NCI-H1105 treated with DMSO at 0.1 percent for 48 hours (cell line): ENCODE measurements at regions not wholly inside any gene's neighbourhood (a gene's known extent, or its start where the extent isn't known, plus 50 kb on each side); places are given as distances from the start of the nearest gene placed in this dataset.

Experiments used
- DNase-seq: peaks from one replicate; lab custom pipeline; 2025; lab: John Stamatoyannopoulos, UW

DNA sequence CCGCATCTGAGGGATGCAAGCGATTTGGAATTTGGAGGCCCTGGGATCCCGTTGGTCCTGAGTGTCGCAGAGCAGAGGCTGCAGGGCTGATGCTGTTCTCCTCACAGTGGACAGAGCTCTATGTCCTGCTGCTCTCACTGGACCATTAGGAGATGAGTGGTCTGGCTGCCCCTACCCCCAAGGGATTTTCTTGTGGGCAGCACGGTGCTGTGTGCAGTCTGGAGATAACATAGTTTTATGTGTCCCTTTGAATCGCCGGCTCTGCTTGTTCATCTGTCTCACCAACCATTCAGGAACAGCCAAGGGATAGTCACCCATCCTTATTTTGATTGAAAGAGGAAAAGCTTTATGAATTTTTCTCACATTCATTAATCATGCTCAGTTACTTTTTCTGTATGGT, 49.9 kb downstream of the CHRM3 start:
- no peak for DNase-seq

DNA sequence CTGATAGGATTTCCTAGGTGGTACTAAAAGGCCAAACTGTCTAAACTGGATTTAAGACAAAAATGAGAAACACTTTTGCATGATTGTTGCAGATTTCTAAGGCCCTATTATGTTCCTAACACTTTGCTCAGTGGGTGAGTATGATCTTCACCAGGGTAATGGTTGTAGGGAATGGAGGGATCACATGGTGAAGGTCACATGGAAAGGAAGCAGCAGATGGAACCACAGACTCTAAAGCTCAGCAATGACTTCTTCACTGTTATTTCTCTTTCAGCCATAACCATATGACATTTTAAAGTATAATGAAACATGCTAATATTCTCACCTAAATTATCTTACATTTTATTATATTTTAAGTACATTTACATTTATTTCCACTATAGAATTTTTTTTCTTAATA, 51.5 kb downstream of the CHRM3 start:
- no peak for DNase-seq

DNA sequence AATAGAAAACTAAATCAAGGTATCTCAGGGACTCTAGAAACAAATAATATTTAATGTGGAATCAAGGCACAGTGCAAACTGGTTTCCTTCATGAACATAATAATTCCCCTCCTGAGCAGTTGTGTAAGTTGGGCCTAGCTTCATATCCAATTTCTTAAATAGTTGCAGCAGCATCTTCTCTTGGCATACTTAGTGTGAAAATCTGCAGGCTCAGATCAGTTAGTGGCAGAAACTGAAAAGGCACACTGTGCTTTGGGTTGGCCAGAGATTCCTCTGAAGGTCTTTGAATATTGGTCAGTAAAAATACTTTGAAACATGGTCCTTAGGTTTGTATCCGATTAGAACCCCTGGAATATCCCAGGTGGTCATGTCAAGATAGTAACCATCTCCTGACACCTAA, 52.5 kb downstream of the CHRM3 start:
- no peak for DNase-seq

DNA sequence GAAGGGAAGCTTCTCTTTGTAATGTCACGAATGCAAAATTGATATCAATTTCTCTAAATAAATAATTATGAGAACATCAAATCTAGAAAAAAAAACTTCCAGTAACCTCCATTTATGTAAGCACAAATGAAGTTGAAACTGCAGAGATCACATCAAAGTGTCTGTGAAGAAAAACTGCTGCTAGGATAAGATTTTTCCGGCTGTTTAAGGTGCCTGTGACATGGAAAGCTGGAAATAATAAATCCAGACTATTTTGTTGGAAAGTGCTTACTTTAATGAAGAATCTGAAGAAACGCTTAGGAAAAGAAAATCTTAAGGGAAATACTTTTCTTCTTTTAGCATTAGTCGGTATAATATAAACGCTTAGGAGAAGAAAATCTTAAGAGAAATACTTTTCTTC, 57.0 kb downstream of the CHRM3 start:
- no peak for DNase-seq

DNA sequence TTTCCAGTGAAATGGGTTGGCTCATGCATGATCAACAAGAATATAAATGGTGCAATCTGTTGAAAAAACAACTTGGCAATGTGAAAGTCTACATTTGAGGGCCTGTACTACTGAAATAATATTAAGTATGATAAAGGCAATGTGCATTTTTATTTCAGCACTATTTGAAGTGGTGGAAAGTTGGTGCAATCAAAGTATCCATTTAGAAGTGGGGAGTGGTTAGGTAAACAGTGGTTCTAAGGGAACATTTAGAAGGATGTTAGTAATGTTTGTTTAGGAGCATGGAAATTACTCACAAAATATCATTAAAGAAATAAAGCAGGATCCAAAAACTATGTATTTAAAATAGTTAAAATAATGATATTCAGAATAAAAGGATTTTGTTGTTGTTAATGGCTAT, 60.2 kb downstream of the CHRM3 start:
- DNase-seq = no peak

DNA sequence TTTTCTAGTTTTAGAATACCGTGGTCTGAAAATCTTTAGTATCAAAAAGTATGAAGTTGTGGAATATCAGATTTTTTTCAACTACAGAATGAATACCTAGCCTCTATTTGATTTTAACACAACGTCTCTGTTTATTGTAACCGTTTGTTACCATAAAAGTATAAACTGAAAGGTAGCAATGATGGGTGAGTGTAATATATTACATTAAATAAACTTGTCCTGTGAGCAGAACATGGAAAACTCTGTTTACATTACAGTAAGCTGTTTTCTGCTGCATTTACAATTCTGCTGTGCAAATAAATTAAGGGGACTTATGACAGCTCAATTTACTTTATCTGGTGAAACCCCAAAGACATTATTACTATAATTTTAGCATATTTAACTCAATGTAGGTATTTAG, 62.5 kb downstream of the CHRM3 start:
- no peak for DNase-seq

DNA sequence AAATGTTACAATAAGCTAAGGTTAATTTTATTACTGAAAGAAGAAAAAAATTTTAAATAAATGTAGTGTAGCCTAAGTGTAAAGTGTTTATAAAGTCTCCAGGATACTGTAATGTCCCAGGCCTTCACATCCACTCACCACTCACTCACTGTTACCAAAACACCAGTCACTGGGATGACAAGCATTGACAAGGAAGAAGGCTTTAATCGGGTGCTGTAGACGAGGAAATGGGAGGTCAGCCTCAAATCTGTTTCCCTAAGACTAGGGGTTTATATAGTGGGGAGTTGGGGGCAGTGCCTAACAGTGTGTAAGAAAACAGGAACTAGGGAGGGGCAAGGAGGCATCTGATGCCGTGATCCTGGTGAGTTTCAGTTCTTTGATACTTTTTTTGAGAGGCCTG, 69.4 kb downstream of the CHRM3 start:
- DNase-seq = no peak

DNA sequence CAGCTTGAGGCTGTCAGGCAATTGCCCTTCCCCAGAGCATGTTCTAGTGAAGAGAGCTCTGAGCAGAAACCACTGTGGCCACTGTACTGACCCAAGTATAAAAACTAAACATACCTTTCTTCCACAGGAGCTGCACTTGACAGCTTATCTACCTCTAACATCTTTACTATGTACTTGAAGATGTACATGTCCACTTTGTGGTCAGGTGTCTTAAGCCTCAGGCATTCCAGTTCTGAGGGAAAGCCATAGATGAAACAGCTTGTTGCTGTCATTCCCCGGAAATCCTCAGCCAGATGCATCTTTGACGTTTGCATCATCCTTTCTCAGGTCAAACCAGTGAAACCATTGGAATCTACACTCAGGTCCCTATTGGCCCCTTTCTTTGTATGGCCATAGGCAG, 70.4 kb downstream of the CHRM3 start:
- DNase-seq = no peak

DNA sequence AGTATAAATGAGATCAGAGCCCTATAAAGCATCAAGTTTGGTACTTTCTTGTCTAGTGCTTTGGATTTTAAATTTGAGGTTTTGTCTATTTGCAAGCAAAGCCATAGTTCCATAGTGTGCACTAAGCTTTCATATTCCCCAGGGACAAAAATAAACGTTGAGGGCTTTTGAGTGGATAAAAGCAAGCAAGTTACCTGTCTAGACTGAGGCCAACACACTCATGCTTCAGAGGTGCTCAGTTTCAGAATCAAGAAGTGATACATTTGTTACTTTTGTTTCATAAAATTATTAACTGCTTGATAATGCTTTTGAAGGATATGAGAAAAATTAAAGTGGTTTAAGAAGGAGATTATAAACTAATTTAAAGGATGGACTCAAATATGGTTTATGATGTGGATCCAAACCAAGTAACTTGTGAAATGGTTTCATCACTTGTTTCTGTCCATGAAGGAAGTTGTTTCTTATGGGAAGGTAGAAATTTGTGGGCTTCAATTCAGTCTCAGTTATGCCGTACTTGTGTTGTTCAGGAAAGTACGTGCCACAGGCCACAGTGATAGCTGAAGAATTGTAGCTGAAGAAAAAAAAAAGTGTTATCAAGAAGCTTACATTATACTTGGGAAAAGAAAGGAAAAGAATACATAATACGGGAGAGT, 71.2 kb downstream of the CHRM3 start:
- no peak for DNase-seq

DNA sequence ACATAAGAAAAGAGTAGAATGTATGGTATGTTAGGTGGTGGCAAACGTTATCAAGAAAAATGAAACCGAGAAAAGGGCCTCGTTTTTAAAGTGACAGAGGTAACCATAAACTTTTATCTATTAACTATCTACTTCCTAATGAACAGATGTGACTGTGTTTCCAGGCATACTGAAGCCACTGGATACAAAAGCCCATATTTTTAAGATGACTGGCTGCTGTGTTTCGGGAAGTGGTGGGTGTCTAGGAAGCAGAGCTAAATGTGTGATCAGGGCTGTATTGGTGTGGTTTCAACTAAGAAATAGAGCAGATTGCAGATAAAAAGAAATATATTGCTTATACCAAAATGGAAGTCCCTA, 71.8 kb downstream of the CHRM3 start:
- no peak for DNase-seq

DNA sequence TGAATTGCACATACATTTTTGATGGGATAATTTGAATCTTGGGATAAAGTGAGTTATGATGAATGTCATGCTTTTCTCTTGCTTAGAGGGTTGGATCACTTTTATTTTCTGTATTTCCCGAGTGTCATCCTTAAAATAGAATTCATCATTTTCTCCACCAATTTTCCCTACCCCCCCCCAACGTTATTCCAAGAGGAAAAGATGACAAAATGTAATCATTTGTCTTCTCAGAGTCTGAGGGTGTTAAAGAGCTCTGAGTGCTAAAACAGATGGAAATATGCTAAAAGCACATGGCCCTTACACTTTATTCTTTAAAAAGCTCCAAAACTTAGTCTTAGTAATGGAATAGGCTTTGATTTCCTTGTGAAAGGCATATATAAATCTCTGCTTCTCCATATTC, 81.4 kb downstream of the CHRM3 start:
- DNase-seq = no peak

DNA sequence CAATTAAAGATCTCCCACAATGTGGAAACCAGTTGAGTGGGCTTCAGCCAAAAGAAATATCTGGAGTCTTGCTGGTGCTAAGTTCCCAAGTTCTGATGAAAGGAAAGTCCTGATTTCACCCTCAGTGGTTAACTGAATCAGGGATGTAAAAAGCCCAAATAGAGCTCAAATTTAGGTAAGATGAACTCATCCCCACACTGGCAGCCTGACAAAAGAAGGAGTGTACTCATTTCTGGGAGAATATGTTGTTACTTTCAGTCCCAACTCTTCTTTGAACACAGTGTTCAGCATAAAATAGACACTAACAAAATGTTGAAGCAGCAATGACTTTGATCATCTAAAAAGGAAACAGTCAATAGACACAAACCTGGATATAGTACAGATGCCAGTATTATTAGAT, 91.7 kb downstream of the CHRM3 start:
- DNase-seq = no peak

DNA sequence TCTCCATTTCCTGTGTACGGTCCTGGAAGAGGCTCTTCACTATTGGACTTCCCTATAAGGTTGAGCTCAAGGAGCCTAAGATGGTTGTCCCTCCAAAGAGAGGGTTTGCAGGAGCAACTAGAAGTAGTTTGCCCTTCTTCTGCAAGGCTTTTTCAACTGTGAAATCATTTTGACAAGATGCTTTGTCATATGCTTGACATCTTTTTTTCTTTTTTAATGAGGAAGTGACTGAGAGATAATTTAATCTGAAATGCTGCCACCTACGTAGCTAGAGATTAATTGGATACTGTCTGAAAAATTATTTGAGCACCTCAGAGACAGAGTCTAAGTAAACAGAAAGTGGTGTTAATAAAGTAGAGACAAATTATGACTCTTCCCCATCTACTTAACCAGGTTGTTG, 97.0 kb downstream of the CHRM3 start:
- no peak for DNase-seq

DNA sequence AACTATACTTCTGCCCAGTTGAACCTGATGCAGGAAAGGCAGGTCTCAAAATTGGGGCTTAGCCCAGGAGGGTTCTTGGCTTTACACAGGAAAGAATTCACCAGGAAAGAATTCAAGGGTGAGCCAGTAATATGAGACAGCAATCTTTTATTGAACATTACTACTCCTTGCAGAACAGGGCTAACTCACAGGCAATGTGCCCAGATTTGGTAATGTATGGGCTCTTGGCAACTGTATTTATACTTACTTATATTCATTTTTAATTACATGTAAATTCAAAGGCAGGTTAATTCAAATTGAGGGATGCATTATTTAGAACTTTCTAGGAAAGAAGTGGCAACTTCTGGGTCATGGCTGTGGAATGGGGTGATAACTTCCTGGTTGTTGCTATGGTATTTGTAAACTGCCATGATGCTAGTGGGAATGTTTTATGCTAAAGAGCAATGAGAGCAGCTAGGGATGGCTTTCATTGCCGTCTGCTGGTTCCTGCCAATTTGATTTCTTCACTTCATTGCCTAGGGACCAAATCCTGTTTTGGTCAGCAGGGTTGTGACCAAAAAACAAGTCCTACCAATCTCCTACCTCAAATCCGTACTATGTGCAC, 107.5 kb downstream of the CHRM3 start:
- DNase-seq = no peak

DNA sequence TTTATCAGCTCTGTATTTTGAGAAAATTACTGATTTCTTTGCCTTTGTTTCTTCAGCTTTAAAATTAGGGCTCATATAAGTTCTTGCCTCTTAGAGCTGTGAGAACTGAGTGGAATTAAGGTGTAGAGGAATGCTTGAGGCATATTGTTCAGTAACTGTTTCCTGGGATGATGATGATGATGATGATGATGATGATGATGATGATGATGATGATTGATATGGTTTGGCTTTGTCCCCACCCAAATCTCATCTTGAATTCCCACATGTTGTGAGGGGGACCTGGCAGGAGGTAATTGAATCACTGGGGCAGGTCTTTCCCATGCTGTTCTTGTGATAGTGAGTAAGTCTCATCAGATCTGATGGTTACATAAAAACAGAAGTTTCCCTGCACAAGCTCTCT, 118.7 kb downstream of the CHRM3 start:
- no peak for DNase-seq

DNA sequence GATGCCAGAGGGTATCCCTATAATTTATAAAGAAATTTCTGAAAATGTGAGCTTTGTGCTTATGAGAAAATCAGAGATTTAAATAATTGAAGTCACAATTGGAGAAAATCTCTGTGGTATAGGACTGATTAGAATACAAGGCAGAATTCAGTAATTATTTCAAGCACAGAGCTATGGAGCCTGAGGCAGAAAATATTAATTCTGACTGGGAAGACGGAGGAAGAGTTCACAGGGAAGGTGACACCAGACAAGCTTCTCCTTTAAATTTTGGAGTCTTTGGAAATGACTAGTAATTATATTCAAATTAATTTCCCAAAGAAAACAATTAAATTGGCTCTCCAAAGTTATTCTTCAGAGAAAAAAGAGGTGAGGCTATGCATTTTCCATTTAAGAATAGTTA, 121.5 kb downstream of the CHRM3 start:
- DNase-seq = no peak

DNA sequence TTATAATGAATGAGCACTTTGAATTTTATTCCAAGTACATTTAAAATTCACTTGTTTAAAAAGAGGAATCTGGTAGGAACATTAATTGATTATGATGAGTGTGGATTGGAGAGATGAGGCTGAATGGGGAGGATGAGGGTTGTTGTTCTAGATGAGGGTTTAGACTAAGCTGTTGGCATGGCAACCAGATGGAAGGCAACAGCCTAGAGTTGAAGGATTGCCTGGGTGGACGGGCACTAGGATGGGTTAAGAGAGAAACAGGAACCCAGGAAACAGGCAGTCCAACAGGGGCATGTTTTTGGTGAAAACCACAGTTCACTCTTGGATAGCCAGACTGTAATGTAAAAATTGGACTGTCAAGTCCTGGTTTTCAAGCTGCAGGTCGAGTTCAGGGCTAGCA, 125.5 kb downstream of the CHRM3 start:
- DNase-seq = no peak

DNA sequence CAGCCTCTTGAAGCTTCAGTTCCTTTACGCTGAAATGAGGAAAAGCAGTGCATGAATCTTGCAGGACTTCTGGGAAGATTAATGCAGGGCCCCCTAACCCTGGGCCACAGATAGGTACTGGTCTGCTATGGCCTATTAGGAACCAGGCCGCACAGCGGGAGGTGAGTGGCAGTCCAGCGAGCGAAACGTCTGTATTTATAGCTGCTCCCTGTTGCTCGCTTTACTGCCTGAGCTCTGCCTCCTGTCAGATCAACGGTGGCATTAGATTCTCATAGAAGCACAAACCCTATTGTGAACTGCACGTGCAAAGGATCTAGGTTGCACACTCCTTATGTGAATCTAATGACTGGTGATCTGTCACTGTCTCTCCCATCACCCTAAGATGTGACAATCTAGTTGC, 130.2 kb downstream of the CHRM3 start:
- DNase-seq = no peak

DNA sequence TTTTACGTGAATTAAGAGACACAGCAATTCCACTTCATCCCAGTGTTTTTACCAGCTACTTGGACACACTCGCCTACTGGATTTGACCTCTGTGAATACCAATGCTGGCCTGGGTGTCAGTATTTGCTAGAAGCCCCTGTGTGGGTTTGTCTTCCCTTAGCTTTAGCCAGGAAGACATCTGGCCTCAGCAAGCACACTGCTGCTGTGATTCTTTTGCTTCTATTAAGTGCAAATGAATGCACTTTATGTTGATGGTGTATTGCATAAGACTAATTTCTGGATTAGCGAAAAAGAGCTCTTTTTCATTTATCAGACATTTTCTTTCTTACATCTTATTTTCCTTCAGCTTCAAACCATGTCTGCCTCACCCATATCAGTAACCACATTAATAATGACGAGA, 140.0 kb downstream of the CHRM3 start:
- no peak for DNase-seq

DNA sequence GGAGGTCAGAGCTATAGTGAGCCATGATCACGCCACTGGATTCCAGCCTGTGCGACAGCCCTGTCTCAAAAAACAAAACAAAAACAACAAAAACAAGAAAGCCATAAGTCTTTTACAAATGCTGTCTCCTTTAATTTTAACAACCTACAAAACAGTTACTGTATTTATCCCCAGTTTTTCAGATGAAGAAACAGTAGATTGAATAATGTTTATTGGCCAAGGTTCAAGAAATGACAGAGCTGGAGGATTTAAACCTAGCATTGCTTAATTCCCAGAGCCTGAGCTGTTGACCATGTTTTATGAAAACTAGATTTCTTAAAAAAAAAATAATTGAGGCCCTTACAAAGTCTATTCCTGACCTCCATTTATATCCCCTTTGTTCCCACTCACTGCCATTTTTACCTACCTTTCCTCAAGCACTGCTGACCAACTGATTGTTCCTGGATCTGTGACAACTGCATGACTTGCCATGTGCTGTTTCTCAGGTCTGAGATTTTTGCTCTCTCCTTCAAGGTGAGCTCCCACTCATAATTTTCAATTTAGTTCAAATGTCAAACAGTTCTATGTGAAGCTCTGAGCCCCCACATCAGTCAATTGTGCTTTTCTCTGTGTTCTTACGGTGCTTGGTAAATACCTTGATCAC, 140.8 kb downstream of the CHRM3 start:
- no peak for DNase-seq

DNA sequence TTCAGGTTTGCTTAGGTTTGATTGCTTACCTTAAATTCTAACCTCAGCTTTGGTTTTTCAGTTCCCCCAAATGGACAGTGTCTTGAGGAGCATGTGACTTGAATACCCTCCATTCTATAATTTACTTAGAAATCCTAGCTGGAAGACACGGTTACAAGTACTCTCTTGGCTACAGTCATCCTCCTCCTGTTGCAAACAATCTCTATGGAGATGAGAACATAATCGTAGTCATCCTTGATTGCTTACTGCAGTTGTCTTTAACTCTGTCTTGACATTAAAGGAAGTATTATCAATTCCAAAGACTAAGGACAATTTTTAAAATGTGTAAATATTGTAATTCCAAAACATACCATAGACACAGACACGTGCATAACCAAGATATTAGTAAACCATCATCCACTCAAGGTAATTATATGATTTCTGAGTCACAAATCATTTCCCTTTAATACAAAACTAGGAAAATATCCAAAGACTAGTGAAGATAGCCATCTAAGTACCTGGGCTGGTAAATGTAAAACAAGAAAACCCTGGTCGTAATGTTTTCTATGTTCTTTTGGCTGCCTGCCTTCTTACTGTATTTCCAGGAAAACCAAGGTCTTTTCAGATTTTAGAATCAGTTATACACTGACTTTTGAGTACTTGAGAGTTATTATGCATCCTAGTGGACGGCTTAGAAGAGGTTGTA, 149.9 kb downstream of the CHRM3 start:
- DNase-seq = no peak

DNA sequence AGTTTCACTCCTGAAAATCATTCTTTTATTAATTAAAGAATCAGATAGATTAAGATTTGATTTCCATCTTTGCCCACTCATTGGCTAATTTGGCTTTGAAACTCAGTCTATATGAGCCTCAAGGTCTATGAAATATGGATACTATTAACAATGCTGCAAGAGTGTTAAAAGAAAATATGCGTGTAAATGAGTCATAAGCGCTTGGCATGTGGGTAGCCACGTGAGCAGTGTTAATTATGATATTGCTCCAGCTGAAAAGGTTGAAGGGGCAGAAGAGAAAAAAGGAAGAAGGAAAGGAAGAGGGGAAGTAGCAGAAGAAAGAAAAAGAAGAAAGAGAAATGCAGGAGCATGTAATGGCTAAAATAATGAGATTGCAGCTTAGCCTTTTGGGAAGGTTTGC, 151.4 kb downstream of the CHRM3 start:
- DNase-seq = no peak

DNA sequence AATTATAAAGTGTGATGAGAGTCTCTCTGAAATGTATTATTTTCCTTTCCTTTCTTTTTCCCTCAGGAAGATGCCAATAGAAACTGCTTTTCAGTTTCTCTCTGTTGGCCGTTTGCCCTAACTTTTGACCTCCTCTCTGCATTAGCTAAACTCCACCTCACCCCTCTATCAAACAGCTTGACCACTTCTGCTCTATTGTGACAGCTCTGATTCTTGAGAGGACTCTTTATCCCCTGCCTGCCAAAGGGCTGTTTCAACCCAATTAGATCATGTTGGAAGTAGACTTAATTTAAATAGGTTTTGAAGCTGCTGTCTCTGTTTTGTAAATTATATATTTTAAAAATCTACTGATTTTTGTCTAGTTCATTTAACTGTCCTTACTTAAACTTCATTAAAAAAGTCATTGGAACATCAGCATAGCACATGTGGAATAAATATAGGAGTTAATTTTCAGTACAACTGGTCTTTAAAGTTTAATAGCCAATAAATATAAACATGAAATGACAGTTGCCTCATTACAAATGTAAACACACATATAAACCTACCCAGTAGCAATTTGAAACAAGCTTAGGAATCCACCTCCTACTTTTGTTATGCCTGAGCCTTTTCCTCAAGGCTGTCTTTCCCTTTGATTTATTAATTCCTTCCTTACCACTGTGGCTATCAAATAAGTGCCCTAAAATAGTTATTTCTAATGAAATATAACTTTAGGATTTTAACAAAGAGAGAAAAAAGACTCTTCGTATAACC, 152.0 kb downstream of the CHRM3 start:
- DNase-seq = no peak
